GM18517 (cell line): ENCODE measurements at regions not wholly inside any gene's neighbourhood (a gene's known extent, or its start where the extent isn't known, plus 50 kb on each side); places are given as distances from the start of the nearest gene placed in this dataset.

Source experiments
- ATAC-seq: cut with Tn5 transposase; IDR thresholded peaks from one replicate; pipeline ENCODE4 v1.9.1; 2021; ENCODE audit warnings: mild to moderate bottlenecking, moderate library complexity; ENCODE audit not compliant: unreplicated experiment

DNA sequence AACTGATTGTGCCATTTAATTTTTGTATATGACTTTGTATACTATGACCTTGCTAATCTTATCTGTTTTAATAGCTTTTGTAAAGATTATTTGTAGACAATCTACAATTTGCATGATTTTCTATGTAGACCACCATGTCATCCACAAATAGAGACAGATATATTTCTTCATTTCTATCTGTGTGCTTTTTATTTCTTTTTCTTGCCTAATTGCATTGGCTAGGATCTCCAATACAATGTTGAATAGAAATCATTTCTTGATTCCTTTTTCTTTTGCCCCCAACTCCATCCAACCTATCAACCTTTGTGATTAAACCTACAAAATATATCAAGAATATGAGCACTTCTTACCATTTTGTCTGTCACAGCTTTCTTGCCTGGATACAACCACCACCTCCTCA, 232.6 kb upstream of the POU3F1 start:
- no peak for ATAC-seq

DNA sequence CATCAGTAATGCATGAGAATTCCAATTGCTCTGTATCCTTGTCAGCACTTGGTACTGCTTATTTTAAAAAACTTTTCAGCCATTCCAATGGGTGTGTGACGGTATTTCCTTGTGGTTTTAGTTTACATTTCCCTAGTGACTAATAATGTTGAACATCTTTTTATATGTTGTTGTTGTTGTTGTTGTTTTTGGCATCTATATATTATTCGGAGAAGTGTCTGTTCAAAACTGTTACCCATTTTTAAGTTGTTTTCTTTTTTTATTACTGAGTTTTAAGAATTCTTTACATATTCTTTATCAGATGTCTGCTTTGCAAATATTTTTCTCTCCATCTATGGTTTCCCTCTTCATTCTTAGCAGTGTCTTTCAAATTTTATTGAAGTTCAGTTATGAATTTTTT, 231.1 kb upstream of the POU3F1 start:
- ATAC-seq = no peak

DNA sequence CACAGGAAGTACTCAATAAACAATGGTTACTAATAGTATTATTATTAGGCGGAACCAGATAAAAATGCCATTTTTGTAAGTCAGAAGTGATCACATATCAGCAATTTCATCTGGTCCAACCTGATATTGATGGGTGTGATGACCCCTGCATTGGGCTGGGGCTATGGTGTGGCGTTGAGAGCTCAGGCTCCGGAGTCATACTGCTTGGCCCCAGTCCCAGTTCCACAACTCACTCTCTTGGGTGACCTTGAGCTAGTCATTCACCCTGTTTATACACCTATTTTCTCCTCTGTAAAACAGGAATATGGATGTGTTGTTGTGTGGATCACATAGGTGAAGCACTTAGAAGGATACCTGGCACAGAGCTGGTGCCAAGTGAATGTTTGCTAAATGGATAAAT, 229.4 kb upstream of the POU3F1 start:
- no peak for ATAC-seq

DNA sequence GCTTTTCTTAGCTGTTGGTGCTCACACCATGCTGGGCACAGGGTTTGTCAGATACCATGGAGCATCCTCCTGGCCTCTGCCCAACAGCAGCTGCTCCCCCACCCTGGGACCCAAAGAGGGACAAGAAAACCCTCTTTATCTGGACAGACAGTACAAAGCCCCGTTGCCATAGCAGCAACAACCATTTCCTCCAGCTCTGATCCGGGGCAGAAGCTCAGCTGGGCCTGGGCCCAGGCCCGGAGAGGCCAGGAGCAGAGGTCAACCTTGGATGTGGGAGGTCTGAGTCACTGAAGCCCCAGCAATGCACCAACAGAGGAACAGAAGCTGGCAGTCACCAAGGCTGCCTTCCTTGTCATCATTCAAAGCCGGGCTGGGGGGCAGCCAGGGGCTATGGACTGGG, 228.4 kb upstream of the POU3F1 start:
- no peak for ATAC-seq

DNA sequence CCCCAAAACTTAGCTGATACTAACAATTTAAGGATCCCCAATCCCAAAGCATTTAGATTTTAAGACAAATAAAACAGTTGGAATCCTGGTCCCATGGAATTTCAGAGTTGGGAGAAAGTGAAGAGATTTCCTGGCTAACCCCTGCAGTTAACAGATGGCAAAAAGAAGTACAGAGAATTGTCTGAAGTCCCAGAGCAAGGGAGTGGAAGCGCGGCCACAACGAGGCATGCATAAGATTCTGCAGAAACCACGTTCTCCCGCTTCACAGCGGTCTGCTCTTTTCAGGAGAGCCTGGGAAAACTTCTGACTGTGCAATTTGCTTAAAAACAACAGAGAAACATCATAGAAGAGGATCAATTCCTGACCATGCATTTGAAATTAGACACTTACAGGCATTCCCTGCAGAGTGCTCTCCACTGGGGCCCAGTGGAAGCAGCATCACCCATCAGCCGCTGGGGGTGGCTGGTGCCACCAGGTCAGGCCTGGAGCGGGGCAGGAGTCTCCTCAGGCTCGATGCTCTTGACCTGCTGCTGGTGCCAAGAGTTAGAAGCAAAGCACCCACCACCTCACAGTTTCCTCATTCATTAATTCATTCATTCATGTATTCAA, 226.7 kb upstream of the POU3F1 start:
- no peak for ATAC-seq

DNA sequence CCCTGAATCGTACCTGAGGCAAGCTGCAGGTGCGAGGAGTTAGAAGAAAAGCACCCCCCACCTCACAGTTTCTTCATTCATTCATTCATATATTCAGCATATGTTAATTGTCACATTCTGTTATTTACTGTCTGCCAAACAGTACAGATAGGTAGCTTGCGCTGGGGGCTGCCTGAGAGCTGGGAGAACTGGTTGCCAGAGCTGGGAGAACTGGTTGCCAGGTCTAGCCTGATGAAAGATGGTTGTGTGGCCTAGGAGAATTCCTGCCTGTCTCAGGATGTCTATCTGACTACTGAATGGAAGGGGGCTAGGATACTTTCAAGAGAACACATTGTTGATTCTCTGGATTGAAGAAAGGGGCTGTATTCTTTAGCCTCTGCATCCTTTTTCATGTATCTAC, 225.9 kb upstream of the POU3F1 start:
- no peak for ATAC-seq

DNA sequence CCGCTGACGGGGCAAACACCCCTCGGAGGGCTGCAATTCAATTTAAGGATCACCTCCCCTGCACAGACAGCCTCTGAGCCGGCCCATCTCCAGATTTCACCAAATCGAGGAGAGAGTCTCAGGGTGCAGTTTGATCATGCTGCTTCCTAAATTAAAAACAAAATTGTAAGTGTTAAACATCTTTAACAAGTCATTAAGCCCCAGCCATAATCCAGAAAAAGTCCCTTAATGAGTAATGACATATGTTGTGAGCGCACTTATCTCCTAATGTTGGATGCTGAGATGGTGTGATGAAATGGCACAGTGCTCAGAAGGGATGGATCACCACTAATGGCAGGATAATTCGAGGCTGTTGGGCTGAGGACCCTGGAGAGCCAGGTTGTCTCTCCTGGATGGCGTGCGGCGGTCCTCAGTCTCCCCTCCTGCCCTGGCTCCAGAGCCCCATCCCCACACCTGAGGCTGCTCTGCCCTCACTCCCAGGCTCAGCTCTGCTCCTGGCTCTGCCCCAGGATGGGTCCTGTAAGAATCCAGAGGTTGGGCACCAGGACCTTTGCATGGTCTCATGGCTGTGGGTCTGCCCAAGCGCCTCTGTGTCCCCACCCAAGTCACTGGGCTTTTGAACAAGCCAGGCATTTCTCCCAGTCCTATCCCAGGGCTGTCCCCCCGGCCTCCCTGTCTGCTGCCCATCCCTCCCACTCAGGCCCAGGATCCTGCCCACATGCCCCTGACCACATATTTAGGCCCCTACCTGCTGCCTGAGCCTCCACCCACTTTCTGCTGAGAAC, 224.4 kb upstream of the POU3F1 start:
- no peak for ATAC-seq

DNA sequence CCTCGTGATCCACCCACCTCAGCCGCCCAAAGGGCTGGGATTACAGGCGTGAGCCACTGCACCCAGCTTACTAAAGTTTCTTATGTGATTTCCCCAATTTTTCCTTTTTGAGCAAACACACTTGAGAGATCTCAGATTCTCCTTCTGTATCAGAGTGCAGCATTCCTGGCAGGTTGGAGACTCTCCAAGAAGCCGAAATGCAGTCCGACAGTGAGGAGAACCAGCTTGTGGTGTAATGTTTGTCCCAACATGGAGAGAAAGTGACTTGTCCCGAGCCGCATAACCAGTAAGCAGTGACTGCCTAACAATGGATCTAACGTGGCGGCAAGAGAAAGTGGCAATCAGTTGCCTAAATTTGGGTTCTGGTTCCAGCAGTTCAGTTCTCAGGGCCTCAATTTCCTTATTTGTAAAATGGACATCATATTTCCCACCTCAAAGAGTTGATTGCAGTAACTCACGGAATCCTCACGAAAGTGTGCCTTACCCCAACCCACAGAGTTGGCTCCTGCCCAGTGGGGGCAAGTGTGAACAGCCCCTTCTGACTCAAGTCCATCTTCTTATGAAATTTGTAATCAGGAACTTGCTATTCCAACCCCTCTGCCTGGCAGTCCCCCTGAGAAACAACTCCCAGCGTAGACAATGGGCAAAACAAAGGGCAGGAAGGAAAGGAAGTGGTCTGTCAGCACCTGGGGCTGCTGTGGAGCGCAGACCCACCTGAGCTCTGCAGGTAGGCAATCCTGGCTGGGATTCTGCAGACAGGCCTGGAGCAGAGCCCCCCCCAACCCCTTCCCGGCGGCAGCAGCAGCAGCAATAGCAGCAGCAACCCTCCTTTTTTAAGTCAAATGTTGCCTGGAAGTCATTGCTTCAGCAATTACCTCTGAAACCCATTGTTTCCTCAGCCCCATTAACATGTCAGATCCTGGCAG, 223.6 kb upstream of the POU3F1 start:
- no peak for ATAC-seq

DNA sequence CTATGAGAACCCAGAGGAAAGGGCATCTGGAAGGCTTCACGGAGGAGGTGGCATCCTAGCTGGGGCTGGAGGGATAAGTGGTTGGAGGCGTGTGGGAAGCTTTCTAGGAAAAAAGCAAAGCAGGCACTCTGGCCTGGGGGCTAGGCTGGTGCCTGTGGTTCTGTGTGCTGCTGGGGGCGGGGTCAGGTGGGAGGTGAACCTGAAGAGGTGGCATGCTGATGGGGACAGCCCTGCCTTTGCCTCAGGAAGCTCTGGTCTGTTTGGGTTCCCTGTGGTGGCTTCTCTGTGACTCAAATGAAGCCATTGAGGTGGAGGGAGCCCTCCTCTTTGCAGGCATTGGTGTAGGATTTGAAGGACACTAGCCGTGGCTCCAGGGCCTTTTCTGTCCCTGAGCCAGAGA, 221.6 kb upstream of the POU3F1 start:
- ATAC-seq = no peak

DNA sequence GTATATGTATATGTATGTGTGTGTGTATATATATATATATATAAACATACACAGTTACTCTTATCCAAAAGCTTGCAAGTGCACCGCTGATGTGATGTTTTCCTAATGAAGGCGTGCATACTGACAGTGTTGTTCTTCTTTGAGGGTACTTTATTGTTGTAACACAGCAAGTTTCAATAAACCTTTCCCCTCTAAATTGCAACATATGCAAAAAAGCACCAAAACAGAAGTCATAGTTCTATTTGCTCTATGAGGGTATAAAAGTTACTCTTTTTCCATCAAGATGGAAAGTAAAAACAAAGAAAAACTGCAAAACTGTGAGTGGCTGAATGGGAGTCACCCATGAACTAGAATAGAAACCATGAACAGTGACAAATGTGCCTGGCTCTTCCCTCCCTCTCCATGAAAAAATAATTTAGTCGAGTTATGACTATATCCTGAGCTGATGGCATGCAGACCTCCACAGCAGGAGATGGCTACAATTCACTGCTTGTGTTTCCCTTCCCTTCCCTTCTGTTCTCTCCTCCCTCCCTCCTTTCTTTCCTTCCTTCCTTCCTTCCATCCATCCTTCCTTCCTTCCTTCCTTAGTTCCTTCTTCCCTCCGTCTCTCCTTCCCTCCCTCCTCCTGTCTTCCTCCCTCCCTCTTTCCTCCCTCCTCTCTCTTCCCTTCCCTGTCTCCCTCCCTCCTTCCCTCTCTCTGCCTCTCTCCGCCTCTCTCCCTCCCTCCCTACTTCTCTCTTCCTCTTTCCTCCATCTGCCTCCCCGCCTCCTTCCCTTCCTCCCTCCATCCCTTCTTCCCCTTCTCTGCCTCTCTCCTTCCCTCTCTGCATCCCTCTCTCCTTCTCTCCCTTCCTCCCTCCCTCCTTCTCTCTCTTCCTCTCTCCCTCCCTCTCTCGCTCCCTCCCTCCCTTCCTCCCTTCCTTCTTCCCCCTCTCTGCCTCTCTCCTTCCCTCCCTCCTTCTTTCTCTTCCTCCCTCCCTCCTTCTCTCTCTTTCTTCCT, 220.7 kb upstream of the POU3F1 start:
- ATAC-seq = no peak

DNA sequence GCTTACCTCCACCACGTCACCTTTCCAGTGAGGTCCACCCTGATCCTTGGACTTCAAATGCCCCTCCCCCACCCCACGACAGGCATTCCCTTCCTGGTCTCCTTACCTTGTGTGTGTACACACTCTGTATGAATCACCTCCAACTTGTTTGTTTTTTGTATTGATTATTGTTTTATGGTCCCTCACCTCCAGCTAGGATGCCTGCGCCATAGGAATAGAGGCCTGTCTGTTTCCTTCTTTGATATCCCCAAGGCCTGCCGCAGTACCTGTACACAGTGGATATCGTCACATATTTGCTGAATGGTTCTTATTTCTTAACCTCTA, 219.6 kb upstream of the POU3F1 start:
- ATAC-seq = no peak

DNA sequence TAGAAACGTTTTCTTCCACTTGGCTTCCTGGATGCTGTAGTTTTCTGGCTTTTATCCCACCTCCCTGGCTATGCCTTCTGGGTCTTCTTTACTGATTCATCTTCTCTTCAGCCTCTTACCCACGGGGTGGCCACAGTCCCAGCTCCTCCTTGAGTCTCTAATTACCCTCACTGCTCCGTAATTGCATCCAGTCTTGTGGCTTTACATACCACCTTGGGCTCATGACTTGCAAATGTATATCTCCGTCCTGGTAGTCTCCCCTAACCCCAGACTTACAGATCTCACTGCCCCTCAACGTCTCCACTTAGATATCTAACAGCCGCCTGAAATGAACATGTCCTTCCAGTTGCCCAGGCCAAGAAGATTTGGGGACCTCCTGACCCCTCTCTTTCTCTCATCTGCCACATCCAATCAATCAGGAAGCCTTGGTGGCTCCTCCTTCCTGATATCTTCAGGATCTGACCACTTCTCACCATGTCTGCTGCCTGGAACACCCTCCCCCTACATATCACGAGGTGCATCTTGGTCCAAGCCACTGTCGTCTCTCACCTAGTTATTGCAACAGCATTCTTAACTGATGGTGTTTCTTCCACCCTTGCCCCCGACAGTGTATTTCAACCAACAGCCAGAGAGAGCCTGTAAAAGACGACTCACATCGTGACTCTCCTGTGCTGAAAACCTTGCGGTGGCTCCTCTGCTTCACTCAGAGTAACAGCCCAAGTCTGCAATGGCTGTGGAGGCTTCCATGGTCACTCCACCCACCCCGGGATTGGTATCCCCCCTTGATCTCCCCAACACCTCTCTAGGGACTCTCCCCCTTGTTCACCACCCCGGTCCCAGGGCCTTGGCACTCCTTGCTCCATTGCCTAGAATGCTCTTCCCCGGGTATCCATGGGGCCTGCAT, 219.0 kb upstream of the POU3F1 start:
- no peak for ATAC-seq

DNA sequence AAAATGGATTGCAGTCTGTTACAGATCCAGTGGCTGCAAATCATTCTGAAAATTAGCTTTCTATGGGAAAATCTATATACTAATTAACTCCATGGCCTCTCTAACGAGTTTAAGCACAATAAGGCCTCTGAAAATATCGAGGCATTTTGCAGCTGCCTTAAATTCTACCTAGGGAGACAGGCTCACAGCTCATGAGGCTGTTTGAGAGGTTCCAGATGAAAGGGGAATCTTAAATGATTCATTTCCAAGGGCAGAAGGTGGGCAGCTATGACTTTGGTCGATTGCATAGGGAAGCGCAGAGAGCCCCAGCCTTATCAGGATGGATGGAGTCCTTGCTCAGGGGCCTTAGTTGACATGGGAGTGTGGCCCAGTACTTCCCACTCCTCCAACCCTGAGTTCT, 216.8 kb upstream of the POU3F1 start:
- no peak for ATAC-seq

DNA sequence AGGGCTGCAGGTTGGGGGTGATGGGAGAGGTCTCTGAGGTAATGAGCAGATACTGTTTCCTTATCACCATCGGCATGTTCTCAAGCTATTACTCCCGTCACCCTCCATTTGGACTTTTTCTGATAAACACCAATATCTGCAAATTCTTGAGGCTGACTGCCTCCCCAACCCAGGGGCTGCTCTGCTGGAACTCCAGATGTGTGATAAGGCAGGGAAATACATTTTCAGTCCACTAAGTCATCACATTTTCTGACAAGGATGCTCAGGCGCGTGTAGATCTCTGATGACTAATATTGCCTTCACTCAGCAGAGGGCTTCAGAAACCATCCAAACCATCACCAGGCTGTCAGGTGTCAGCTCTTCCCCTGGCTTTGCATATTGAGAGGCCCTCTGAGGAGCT, 215.0 kb upstream of the POU3F1 start:
- no peak for ATAC-seq

DNA sequence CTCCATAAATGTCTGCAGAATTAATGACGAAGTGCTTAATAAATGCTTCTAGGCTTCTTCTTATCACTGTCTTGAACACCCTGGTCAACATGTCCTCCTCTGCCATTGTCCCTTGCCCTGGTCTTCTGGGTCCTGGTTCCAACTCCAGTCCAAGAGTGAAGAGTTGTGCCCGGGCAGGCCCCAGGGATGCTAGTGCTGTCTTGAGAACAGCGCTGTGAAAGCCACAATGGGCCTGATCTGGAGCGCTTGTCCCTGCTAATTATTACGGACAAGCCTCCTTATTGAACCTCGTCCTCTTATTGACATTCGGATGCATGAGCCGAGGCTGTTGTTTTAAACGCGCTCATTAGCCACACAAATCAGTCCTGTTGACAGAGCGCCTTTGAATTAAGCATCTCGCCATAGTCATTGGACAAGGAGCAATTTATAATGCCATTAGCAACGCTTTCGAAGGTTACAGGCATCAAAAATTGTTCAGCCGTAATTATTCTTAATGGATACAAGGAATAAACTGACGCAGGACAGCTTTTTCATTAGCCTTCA, 211.6 kb upstream of the POU3F1 start:
- no peak for ATAC-seq

DNA sequence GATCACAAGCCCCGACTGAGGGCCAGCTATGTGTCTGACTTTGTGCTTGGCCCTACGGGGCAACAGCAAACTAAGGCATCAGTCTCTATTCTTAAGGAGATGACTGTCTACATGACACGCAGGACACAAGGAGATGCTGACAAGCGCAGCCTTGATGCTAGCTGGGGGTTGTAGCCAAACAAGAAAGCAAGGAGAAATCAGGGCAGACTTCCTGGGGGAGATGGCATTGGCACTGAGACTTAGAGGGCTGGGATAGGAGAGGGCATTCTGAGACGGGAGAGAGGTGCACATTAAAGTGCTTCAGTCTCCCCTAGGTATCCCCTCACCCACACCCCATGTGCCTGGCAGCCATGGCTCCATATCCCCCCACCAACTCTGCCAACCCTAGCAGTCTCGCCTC, 210.8 kb upstream of the POU3F1 start:
- ATAC-seq = no peak

DNA sequence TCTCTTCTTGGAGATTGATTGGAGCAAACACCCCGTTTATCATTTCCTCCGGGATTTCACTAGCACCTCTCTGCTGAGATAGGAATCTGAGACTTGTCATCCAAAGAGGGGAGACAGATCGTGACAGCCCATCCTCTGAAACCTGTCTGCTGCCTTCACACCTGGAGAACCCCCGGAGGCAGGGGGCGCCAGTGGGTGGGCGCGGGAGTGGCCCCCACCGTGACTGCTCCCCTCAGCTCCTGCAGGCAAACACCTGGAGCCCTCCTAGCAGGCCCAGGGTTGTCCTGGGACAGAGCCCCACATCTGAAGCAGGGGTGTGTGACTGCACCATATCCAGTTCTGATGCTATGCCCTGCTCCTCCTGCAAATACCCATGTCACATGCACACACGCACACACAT, 209.5 kb upstream of the POU3F1 start:
- no peak for ATAC-seq

DNA sequence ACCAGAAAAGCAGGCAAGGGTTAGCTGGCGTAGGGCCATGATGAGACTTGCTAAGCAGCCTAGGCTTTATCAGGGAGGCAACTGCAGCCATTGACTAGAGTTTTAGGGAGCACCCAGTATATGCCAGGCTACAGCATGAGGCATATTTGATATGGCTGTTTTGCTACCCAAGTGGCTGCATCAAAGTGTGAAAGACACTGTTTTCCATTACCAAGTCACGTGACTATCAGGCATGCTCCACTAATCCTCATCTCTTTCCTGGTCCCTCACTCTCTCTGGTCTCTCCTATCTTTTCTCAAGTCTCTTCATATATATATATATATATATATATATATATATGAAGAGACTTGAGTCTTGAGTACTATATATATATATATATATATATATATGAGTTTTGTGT, 206.7 kb upstream of the POU3F1 start:
- no peak for ATAC-seq

DNA sequence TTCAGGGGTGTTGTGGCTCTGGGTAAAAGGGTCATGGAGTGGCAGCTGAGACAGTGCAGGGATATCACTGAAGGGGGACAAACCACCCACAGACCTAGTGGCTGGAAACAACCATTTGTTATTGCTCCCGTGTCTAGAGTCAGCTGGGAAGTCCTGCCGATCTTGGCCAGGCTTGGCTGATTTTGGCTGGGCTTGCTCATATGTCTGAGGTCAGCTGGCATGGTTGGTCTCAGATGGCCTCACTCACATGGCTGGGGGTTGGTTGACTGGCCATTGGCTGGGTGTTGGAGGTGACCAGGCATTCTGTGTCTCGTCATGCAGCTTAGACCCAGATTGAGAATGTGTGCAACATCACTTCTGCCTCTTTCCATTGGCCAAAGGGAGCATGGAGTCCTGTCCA, 203.8 kb upstream of the POU3F1 start:
- no peak for ATAC-seq
